Activated T-cell treated with anti-CD3 and anti-CD28 coated beads for 48 hours (primary cell): ENCODE measurements at regions not wholly inside any gene's neighbourhood (a gene's known extent, or its start where the extent isn't known, plus 50 kb on each side); places are given as distances from the start of the nearest gene placed in this dataset.

Experiments
- DNase-seq: peaks from one replicate; pipeline ENCODE4 v3.0.0-alpha.2; 2020; ENCODE audit warnings: low read depth

DNA sequence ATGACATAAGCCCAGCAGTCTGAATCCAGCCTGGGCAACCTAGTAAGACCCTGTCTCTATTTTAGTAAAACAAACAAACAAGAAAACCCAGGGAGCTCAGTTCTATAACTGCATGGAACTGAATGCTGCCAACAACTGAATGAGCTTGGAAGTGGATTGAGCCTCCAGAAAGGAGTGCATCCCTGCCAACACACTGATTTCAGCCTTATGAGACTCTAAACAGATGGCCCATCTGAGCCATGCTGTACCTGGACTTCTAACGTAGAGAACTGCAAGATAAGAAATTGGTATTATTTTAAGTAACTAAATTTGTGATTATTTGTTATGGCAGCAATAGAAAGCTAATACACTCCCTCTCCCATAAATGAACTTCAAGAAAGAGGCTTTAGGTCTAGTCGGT lies 150.4 kb upstream of the RAI14 start:
- DNase-seq: no peak

DNA sequence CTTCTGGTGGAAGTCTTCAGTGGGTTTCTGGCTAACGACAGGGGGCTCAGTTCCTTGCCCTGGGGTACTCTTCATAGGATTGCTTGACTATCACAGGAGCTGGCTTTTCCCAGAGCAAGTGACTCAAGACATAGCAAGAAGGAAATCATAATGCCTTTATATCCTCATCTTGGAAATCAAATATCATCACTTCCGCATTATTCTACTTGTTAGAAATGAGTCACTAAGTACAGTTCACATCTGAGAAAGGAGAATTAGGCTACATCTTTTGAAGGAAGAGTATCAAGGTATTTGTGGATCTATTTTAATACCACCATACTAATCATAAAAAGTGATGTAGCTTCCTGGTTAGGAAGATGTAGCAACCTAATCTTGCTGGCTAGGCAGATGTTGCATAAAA lies 148.2 kb upstream of the RAI14 start:
- no peak for DNase-seq

DNA sequence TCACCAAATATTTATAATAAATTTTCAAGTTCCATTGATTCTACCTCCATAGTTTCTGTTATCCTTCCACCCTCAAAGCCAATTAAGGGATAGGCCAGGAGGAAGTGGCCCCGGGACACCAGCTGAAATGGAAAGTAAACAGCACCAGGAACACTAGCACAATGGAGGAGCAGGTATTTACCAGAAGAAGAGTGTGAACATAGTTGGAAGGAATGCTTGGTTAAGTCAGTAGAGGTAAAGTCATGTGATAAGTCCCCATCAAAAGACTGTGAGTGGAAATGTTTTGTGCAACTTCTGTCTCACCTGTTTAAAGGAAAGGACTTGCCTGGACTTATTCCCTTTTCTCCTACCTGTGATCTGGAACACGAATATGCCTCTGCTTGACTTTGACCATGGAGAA lies 146.7 kb upstream of the RAI14 start:
- no peak for DNase-seq

DNA sequence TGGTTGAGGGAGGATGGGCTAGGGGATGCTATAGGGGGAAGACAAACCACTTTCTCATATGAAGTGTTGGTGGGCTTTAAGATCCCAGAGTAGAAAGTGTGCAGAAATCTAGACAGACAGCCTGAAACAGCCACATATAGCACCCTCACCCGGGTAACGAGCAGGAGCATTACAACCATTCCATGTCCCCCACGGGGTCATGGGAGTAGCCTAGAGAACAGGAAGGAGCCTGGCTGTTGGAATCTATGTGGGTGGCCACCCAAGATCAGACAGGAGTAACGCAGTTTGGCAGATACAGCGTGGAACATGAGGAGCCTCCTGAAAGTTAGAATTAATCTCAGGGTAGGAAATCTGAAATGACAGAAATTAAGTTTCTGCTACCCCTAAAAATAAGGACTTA lies 146.1 kb upstream of the RAI14 start:
- no peak for DNase-seq

DNA sequence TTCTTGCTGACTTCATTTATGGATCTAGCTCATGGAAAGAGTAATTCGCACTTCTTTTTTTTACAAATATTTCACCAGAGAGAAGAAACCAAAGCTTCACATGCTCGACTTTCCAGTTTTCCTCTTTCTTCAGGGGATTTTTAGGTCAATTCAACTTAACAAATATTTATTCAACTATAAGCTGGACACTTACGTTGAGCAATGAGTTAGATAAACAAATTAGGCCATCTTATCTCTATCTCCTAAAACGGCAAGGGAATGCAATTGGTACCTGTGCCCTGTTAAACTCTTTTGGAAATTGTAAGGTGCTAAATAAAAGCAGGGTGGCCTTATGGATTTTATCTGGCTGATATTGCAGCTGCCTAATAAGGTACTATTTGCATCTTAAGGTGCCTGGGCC lies 145.1 kb upstream of the RAI14 start:
- DNase-seq: no peak

DNA sequence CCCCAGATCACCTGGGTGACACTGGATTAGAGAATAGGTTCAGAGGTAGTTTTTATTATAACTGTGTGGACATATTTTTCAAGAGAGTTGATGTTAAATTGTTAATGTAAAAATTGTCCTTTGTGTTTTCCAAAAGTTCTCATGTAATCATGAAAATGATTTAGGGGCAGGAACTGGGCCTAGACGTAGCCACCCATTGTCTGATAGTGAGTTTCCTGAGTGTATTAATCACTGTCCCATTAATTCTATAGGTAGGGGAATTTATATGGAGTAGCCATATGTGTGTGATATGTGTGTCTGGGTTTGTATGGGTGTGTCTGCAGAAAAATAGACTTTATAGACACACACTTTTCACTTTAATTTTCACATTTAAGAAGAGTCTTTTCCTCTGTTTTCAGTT lies 144.6 kb upstream of the RAI14 start:
- no peak for DNase-seq

DNA sequence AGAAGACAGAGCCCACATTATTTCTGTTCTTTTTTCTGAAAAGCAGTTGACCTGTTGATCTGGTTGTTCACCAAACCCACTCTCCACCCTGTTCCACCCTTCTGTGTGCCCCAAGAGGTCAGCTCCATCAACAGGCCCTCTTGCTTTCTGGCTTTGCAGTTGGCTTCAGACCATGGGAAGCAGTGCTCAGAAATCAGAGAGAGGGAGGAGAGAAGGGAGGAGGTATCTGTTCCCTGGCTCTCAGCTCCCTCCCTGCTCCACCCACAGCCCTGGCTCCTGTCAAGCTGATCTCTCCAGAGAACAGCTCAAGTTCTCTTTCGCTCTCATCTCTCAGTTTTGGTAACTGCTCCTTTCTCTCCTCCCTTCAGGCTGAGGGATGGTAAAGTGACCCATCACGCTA lies 144.2 kb upstream of the RAI14 start:
- no peak for DNase-seq

DNA sequence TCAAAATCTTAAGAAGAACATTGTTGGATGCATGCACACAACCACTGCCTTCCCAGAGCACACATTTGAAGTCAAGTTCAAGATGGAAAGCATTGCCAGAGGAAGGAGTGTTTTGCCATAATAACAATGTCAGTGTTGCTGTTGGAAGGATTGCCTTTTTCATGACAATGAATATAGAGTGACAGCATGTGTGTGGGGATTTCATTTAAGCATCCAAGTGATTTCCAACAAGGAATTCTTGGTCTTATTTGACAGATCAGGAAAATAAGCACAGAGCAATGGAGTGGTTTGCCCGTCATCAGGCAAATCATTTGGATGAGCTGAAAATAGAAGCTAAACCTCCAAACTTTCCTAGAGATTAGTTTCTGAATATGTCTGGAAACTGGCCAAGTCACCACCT lies 140.0 kb upstream of the RAI14 start:
- no peak for DNase-seq

DNA sequence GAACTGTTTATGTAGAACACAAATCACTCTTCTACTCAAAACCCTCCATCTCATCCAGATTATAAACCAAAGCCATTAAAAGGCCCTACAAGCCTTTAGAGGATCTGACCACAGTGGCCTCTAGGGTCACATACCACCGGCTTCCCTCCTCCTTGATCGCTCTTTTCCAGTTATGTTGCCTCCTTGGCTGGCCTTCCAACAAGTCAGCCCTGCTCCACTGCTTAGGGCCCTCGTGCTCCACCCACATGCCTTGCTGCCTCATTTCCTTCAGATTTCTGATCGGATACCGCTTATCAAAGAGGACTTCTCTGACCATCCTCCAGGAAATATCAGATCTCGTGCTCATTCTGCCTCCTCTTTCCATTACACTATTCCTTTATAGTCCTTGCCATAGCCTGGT lies 139.4 kb upstream of the RAI14 start:
- DNase-seq: no peak

DNA sequence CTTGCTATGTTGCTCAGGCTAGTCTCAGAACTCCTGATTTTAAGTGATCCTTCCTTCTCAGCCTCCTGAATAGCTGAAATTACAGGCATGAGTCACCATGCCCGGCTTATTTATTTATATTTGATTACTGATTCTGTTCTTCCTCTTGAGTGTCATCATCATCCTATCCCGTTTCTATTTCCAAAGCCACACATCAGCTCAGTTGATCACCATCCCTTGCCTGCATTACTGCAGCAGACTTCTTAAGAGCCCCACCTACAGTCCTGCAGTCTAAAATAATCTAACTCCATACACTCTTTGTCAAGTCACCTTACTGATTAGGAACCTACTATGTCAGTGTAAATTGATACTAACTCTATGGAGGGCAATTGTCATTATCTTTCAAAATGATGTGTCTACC lies 138.9 kb upstream of the RAI14 start:
- DNase-seq: no peak

DNA sequence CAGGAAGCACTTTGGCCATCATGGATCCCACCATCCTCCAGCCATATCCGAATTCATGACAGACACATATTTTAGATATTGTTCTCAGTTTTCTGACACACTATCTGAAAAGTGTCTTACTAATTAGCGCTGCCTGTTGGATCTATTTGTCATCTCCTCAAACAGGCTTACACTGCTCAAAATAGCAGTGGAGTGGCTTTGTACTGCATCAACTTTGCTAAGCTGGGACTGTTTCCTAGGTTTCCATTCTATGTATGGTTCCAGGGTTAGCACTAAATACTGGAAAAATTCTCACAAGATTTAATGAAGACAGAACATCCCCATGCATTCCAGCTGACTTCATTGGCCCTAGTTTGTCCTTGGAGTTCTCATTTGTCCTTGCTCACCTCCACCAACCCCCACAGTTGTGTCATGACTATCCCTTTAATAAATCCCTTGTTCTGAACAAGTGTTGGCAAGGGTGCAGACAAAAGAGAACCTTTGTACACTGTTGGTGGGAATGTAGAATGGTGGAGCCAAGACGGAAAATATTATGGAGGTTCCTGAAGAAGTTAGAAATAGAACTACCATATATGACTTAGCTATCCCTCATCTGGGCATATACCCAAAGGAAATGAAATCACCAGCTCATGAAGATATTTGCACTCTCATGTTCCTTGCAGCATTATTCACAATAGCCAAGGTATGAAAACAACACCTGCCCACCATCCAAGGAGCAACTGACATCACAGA lies 136.5 kb upstream of the RAI14 start:
- no peak for DNase-seq

DNA sequence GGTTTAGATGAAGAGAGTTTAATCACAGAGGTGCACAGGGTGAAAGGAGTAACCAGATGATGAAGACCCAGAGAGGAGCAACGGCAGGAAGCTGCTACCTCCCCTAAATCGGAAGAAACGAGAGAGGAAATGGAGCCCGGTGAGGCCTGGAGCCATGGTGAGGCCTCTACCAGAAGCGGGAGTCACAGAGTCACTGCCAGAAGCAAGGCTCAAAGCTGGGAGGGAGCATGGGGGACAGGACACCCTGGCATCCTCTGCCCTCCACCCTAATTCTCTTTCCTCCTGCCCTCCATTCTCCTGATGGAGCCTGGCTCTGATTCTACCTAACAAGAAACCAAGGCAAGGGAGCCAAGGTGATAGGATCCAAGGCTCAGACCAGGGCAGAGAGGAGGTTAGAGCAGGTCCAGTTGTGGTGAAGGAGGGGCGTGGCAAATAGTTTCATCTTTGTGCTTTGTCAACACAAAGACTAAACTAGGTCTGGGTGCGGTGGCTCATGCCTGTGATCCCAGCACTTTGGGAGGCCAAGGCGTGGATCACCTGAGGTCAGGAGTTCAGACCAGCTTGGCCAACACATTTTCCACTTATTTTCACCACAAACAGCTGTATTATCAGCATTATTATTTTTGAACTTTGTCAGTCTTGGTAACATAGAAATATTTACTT lies 134.4 kb upstream of the RAI14 start:
- DNase-seq: no peak

DNA sequence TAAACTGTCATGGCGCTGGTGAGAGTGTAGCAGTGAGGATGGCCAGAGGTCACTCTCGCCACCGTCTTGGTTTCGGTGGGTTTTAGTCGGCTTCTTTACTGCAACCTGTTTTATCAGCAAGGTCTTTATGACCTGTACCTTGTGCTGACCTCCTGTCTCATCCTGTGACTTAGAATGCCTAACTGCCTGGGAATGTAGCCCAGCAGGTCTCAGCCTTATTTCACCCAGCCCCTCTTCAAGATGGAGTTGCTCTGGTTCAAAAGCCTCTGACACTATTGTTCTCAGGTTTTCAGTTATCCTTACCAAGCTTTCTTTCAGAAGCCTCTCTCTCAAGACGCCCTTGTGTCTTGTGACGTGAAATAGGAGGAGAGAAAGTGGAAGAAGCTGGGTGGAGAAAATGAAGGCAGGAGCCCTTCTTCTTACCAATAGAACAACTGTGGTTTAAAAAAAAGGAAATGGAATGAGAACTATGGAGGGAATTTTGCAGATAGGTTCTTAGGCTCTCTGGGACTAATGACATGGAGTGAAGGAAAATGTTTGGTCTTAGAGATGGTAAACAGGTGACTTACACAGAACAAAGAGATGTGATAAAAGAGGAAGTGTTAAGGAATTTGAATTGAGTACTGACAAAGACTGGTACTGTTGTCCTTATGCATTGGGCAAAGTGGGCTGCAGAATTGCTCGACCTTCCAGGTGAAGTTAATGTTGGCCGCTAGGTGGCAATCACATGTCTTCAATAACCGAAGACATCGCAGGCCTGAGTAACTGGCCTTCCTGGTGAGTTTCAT lies 133.3 kb upstream of the RAI14 start:
- DNase-seq: peak; percentile 20

DNA sequence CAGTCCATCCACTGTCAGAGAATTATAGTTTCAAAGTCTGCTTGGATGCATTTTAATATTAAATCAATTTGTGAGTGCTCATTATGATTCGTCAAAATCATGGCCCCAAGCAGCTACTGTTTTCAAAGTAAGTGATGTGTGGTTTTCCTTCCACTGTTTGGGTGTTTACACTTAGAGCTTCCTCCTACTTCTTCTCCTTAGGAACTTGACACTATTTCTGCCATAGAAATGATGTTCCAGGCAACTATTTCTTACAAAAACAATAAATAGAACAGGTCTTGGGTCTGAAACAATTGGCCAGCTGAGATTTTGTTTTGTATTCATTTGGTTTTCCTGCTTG lies 132.8 kb upstream of the RAI14 start:
- DNase-seq: no peak

DNA sequence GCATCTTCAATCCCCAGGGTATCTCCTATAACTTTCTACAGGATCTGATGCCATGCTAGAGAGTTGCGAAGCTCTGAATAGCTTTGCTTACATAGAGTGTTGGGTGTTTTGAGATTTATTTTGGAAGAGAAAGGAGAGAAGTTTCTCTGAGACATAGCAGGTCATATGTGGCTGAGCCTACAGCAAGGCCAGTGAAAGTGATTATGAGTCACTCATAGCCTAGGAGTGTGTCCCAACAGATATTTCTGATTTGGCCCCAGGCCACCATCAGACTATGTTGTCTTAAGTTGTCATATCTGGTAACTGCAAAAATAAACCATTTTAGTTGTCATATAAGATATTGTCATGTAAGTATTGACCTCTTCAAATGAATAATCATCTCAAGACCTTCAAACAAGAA lies 132.0 kb upstream of the RAI14 start:
- DNase-seq: no peak

DNA sequence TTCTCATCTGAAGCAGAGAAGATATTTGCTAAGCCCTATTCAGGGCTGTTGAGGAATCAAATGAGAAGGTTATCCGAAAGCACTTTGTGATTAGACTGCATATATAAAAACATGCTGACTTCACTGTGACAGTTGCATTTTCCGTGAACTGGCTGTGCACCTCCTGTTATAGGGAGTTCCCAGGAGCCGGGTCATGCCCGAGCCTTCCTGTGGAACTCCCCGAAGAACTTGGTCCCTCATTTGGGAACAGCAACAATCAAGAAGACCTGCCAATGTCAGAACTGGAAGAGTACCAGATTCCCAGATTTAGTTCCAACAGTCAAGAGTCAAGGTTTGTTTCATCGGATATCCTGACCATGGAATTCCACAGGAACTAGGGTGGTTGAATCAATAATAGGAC lies 130.4 kb upstream of the RAI14 start:
- no peak for DNase-seq

DNA sequence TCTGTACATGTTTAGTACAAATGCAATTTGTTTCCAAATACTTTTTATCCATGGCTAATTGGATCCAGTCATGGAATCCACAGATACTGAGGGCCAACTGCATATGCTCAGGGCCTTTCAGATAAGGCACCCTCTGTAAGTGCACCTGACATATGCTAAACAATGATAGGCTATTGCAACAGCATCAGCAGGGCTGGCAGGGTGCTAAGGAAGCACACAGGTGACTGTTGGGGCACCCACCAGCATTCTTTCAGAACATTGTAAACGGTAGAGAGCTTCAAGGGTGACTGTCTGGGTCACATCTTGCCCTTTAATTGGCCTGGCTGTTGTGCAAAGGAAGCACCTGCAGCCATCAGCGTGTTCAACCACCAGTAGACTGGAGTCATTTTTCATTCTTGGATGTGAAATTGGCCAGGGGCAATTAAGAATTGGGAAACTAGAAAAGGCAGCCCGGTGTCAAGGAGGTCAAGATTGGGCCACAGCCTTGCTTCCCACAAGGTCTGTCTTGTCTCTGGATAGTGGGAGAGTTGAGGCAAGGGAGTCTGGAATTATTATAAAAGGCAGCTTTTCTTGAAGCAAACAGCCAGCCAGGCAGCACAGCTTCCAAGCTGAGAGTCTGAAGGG lies 129.3 kb upstream of the RAI14 start:
- DNase-seq: no peak

DNA sequence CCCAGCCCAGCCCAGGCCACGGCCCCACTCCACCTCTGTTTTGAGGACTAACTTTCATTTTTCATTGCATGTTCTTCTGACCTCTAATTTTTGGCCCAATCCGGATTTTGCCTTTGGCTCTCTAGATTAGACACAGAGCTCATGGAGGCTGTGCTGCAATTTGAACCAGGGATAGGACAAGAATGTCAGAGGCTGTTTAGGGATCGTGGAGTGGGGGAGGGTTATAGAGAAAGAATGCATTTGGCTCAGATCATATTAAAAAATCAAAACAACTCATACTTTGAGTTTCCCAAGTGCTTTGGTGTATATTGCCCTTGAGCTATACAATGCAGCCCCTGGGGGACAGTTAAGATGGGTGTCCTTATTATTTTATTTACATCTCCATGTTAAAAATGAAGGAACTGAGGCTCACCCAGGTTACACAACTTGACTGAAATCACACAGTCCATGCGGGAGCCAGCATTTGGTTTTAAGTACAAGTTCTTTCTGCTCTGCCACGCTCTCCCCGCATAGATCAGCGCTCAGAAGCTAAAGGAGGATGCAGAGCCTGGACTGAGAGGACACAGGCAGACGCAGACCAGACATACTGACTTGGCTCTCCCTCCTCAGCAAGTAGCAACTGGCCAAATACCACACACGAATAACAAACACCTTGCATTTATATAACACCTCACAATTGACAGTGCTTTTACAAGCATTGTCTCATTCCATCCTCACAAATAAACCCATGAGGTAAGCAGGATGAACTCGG lies 126.4 kb upstream of the RAI14 start:
- no peak for DNase-seq

DNA sequence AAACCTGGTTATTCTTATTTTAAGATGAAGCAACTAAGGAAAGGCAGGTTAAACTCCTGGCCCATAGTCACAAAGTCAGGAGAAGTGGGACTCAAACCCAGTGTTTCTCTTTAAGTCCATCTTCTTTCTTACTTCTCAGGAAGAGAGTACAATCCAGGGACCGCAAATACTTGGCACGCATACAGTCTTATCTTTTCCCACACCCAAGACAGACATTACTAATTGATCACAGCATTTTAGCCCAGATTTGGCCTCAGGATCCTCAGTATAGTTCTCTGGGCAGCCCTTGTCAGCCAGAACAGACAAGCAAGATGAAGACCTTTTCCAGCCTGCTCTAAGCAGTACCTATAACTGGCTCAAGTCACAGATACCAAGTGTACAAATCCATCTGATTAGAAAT lies 125.5 kb upstream of the RAI14 start:
- no peak for DNase-seq

DNA sequence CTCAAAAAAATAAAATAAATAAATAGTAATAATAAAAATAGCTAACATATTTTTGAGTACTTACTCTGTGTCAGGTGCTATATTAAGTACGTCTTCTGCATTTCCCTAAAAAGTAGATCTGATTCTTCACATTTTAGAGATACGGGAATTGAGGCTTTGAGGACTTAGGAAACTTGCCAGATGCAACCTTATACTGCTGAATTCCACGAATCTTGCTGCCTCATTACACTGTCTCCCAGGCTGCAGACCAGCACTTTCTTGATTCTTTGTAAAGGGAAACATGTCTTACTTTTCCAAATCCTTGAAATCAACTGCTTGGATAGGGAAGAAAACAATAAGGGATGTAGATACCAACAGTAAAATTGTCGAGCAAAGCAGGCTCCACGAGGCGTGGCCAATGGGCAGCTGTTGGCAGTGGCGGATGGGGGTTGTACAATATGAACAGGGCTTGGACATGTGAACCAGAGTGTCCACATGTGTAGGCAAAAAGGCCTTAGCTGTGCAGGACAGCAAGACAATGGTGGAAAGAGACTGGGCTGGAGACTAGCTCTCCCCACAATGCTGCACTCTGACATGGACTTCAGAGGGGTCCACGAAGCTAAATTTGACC lies 124.3 kb upstream of the RAI14 start:
- DNase-seq: no peak

DNA sequence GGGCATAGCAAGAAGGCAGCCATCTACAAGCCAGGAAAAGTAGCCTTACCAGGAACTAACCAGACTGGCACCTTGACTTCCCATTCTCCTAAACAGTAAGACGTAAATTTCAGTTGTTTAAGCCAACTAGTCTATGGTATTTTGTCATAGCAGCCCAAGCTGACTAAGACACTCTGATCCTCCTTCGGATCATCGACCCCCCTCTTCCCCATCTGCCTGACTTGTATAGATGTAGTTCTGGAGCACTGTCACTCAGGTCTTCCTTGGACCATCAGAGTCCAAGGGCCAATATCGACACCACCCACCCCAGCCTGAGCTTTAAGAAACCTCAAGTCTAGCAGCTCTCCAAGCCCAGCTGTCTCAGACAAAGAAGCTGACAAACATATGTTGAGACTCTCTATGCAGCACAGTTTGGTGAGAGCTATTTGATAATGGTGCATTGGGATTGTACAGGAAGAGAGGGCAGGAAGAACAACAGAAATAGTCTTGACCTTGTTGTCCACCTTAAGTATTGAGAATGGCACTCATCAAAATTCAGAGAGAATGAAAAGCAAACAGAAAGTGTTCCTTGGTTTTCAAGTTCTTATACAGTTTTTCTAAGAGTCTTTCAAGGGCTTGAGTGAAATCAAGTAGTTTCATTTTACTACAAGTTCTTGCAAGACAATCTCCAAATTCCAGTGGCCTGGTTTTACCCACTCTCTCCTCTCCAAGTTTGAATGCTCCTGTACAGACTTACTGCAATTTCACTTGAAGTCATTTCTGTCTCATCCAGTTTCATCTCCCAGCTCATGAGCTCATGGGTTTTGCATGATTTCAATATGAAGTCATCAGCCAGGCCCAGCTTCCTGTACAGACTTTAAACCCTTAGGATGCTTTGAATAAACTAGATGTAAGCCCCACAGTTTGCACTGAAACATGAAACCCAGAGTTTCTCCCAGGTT lies 122.3 kb upstream of the RAI14 start:
- DNase-seq: no peak
